ENCODE measurements at regions not wholly inside any gene's neighbourhood (a gene's known extent, or its start where the extent isn't known, plus 50 kb on each side); places are given as distances from the start of the nearest gene placed in this dataset.

GRCh38 chr4:24321616-24322015, 262.7 kb downstream of the DHX15 start:
- Histone ChIP-seq H3K9me1 (ENCODE audit: control insufficient read depth, insufficient read depth, low read length) (no peaks in the 10 kb centered on the region), H3K9ac (ENCODE audit: insufficient read depth in 1 of 2, low read depth in 2 of 2, low read length in 2 of 2) (no peak overlapping the region), H4K20me1 (replicated peaks; ENCODE audit: control insufficient read depth, insufficient read depth, low read length) (no peaks in the 10 kb centered on the region), H2AFZ (ENCODE audit: low read depth, low read length) (no peak overlapping the region), H3K4me1 (replicated peaks in 1 of 2; ENCODE audit: control insufficient read depth in 2 of 2, insufficient read depth in 2 of 2, low read length in 2 of 2) (no peaks in the 10 kb centered on the region), H3K27ac (ENCODE audit: extremely low read depth, low read depth, low read length) (no peak overlapping the region), H3K79me2 (ENCODE audit: control insufficient read depth, insufficient read depth, low read length) (no peaks in the 10 kb centered on the region), H3K9me3 (replicated peaks; ENCODE audit: control insufficient read depth, insufficient read depth, low read depth, low read length) (no peaks in the 10 kb centered on the region), H3K4me3 (no peak overlapping the region), H3K4me2 (ENCODE audit: insufficient read depth, low read length) (no peak overlapping the region), H3K36me3 (ENCODE audit: control insufficient read depth, insufficient read depth, low read length) (no peaks in the 10 kb centered on the region), H3K27me3 (ENCODE audit: control insufficient read depth in 2 of 2, insufficient read depth in 2 of 2, low read length in 2 of 2) (peaks cover 0 to 8% of the 10 kb centered on the region in 2 experiments; a peak in 4 of 5 replicates)
- ATAC-seq, result no peak
- intact Hi-C loops (cut with micrococcal nuclease), result no loop called here
- POLR2A ChIA-PET, result interaction anchor here (1.0 kb wide), 1 partner anchor 19 kb away, joined by 3 read pairs; no protein-coding TSS in a partner anchor
- TF ChIP-seq, protein P1, sequence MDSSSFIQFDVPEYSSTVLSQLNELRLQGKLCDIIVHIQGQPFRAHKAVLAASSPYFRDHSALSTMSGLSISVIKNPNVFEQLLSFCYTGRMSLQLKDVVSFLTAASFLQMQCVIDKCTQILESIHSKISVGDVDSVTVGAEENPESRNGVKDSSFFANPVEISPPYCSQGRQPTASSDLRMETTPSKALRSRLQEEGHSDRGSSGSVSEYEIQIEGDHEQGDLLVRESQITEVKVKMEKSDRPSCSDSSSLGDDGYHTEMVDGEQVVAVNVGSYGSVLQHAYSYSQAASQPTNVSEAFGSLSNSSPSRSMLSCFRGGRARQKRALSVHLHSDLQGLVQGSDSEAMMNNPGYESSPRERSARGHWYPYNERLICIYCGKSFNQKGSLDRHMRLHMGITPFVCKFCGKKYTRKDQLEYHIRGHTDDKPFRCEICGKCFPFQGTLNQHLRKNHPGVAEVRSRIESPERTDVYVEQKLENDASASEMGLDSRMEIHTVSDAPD (CRISPR knock-in tag; IDR thresholded peaks at IDR 0.05), result no peak
- in situ Hi-C loops (cut with MboI), result no loop called here
- DNase-seq (ENCODE audit: extremely low read depth in 1 of 4, low spot score in 3 of 4), result no peak
- WGBS (ENCODE audit: insufficient coverage, low coverage, missing lambda C conversion rate), result 1% methylated on average over 6 of the region's 6 CpGs
- BruUV-seq (replicated peaks), result no TSS peak
- FAIRE-seq, result no peak
- CTCF ChIA-PET (ENCODE audit: low intra/inter-chr PET ratio), result no interaction called here

DNA sequence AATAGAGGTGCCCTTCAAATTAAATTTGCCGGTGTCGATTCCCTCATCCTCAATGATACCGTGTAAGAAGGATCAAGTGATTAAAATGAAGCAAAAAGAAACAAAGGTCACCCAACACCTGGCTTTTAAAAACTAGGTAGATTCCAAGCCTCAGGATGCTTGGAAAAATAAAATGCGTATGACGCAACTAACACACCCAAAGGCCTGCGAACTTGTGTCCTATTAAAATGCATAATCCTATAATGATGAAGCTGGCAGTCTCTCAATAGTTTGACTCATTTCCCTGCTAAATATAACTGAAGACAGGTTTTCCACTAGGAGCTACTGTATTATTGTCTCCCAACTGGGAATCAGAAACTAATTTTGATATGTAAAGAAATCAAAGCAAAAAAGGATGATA, 263.2 kb downstream of the DHX15 start:
- H3K4me2 ChIP-seq (ENCODE audit: insufficient read depth, low read length), result no peak overlapping the region
- no peaks in the 10 kb centered on the region for H3K36me3 ChIP-seq (ENCODE audit: control insufficient read depth, insufficient read depth, low read length)
- BruUV-seq (replicated peaks), result no TSS peak
- no peak for ATAC-seq
- in situ Hi-C loops (cut with MboI) (no loop called here), intact Hi-C loops (cut with micrococcal nuclease) (no loop called here)
- H3K9me3 ChIP-seq (replicated peaks; ENCODE audit: control insufficient read depth, insufficient read depth, low read depth, low read length), result no peaks in the 10 kb centered on the region
- FAIRE-seq, result no peak
- DNase-seq (ENCODE audit: extremely low read depth in 1 of 4, low spot score in 3 of 4), result no peak
- no peak overlapping the region for H3K27ac ChIP-seq (ENCODE audit: extremely low read depth, low read depth, low read length)
- no peak overlapping the region for H2AFZ ChIP-seq (ENCODE audit: low read depth, low read length)
- no peaks in the 10 kb centered on the region for H3K79me2 ChIP-seq (ENCODE audit: control insufficient read depth, insufficient read depth, low read length)
- no peak overlapping the region for H3K4me3 ChIP-seq
- POLR2A ChIA-PET, result interaction anchor here (1.0 kb wide), 1 partner anchor 18 kb away, joined by 3 read pairs; no protein-coding TSS in a partner anchor
- H3K4me1 ChIP-seq (replicated peaks in 1 of 2; ENCODE audit: control insufficient read depth in 2 of 2, insufficient read depth in 2 of 2, low read length in 2 of 2), result no peaks in the 10 kb centered on the region
- CTCF ChIA-PET (ENCODE audit: low intra/inter-chr PET ratio), result no interaction called here
- no peak overlapping the region for H3K9ac ChIP-seq (ENCODE audit: insufficient read depth in 1 of 2, low read depth in 2 of 2, low read length in 2 of 2)
- H3K9me1 ChIP-seq (ENCODE audit: control insufficient read depth, insufficient read depth, low read length), result no peaks in the 10 kb centered on the region
- no peaks in the 10 kb centered on the region for H4K20me1 ChIP-seq (replicated peaks; ENCODE audit: control insufficient read depth, insufficient read depth, low read length)
- H3K27me3 ChIP-seq (ENCODE audit: control insufficient read depth in 2 of 2, insufficient read depth in 2 of 2, low read length in 2 of 2), result peaks cover 0 to 8% of the 10 kb centered on the region in 2 experiments; a peak in 4 of 5 replicates
- 0% methylated on average over 6 of the region's 6 CpGs for WGBS (ENCODE audit: insufficient coverage, low coverage, missing lambda C conversion rate)
- TF ChIP-seq, protein P2, sequence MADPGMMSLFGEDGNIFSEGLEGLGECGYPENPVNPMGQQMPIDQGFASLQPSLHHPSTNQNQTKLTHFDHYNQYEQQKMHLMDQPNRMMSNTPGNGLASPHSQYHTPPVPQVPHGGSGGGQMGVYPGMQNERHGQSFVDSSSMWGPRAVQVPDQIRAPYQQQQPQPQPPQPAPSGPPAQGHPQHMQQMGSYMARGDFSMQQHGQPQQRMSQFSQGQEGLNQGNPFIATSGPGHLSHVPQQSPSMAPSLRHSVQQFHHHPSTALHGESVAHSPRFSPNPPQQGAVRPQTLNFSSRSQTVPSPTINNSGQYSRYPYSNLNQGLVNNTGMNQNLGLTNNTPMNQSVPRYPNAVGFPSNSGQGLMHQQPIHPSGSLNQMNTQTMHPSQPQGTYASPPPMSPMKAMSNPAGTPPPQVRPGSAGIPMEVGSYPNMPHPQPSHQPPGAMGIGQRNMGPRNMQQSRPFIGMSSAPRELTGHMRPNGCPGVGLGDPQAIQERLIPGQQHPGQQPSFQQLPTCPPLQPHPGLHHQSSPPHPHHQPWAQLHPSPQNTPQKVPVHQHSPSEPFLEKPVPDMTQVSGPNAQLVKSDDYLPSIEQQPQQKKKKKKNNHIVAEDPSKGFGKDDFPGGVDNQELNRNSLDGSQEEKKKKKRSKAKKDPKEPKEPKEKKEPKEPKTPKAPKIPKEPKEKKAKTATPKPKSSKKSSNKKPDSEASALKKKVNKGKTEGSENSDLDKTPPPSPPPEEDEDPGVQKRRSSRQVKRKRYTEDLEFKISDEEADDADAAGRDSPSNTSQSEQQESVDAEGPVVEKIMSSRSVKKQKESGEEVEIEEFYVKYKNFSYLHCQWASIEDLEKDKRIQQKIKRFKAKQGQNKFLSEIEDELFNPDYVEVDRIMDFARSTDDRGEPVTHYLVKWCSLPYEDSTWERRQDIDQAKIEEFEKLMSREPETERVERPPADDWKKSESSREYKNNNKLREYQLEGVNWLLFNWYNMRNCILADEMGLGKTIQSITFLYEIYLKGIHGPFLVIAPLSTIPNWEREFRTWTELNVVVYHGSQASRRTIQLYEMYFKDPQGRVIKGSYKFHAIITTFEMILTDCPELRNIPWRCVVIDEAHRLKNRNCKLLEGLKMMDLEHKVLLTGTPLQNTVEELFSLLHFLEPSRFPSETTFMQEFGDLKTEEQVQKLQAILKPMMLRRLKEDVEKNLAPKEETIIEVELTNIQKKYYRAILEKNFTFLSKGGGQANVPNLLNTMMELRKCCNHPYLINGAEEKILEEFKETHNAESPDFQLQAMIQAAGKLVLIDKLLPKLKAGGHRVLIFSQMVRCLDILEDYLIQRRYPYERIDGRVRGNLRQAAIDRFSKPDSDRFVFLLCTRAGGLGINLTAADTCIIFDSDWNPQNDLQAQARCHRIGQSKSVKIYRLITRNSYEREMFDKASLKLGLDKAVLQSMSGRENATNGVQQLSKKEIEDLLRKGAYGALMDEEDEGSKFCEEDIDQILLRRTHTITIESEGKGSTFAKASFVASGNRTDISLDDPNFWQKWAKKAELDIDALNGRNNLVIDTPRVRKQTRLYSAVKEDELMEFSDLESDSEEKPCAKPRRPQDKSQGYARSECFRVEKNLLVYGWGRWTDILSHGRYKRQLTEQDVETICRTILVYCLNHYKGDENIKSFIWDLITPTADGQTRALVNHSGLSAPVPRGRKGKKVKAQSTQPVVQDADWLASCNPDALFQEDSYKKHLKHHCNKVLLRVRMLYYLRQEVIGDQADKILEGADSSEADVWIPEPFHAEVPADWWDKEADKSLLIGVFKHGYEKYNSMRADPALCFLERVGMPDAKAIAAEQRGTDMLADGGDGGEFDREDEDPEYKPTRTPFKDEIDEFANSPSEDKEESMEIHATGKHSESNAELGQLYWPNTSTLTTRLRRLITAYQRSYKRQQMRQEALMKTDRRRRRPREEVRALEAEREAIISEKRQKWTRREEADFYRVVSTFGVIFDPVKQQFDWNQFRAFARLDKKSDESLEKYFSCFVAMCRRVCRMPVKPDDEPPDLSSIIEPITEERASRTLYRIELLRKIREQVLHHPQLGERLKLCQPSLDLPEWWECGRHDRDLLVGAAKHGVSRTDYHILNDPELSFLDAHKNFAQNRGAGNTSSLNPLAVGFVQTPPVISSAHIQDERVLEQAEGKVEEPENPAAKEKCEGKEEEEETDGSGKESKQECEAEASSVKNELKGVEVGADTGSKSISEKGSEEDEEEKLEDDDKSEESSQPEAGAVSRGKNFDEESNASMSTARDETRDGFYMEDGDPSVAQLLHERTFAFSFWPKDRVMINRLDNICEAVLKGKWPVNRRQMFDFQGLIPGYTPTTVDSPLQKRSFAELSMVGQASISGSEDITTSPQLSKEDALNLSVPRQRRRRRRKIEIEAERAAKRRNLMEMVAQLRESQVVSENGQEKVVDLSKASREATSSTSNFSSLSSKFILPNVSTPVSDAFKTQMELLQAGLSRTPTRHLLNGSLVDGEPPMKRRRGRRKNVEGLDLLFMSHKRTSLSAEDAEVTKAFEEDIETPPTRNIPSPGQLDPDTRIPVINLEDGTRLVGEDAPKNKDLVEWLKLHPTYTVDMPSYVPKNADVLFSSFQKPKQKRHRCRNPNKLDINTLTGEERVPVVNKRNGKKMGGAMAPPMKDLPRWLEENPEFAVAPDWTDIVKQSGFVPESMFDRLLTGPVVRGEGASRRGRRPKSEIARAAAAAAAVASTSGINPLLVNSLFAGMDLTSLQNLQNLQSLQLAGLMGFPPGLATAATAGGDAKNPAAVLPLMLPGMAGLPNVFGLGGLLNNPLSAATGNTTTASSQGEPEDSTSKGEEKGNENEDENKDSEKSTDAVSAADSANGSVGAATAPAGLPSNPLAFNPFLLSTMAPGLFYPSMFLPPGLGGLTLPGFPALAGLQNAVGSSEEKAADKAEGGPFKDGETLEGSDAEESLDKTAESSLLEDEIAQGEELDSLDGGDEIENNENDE (IDR thresholded peaks at IDR 0.05; ENCODE audit: low read depth, low read length), result no peak
- TF ChIP-seq ZNF253 (CRISPR knock-in tag; conservative IDR thresholded peaks at IDR 0.05), result no peak
